Thoracic aorta (tissue), 2 donors: ENCODE measurements at regions not wholly inside any gene's neighbourhood (a gene's known extent, or its start where the extent isn't known, plus 50 kb on each side); places are given as distances from the start of the nearest gene placed in this dataset.

ENCODE experiments used
- ATAC-seq: fragments of 150-250 bp; one replicate; pipeline ENCODE4 v1.8.0; 2017; ENCODE audit warnings: low read depth; ENCODE audit not compliant: insufficient number of reproducible peaks, low FRiP score
- DNase-seq: peaks from one replicate; pipeline ENCODE4 v3.0.0-alpha.2; 2020; ENCODE audit warnings: low spot score
- H3K27ac ChIP-seq, 2 donors: fragments of 200-600 bp; sonication (generic); 1 replicate in 1 of 2; 2 replicates in 1 of 2; pipeline ENCODE4 v1.5.1; 2016; ENCODE audit warnings: mild to moderate bottlenecking in 2 of 2, moderate library complexity in 2 of 2
- H3K27me3 ChIP-seq: fragments of 200-600 bp; sonication (generic); replicated peaks from 2 replicates; pipeline ENCODE4 v1.6.0; 2016; ENCODE audit warnings: mild to moderate bottlenecking; ENCODE audit not compliant: insufficient read depth
- H3K36me3 ChIP-seq: fragments of 200-600 bp; sonication (generic); one replicate; pipeline ENCODE4 v1.5.1; 2016
- H3K4me1 ChIP-seq, 2 donors: fragments of 200-600 bp; sonication (generic); 1 replicate in 1 of 2; 2 replicates in 1 of 2; pipeline versions ENCODE4 v1.5.1 to v1.6.0; 2016; ENCODE audit warnings: low read depth in 2 of 2, mild to moderate bottlenecking in 1 of 2; ENCODE audit not compliant: control insufficient read depth in 1 of 2
- H3K4me3 ChIP-seq: fragments of 200-600 bp; sonication (generic); 2 replicates; pipeline ENCODE4 v1.5.1; 2016; ENCODE audit warnings: mild to moderate bottlenecking
- H3K9me3 ChIP-seq: fragments of 200-600 bp; sonication (generic); 2 replicates; pipeline ENCODE4 v1.5.1; 2016
- TF ChIP-seq, protein P1 (sequence below): fragments of 200-600 bp; sonication (generic); IDR thresholded peaks from one replicate; pipeline ENCODE4 v1.5.1; 2019; ENCODE audit warnings: antibody characterized with exemption

DNA sequence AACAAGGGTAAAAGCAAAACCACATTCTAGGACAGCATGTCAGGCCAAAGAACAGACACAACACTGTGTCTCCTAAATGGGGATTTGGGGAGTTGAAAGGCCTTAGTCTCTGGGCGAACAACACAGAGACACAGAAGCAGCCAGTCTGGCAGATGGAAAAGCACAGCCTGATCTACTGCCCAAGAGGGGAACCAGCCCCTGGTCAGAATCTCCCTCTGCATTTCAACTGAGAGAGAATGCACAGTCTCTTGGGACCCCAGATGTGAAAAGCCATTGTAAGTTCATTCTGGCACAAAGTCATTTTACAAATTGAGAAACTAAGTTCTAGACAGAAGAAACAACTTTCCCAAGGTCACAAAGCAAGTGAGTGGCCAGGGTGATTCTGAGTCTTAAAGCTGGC lies 331.7 kb downstream of the TNS1 start:
- no peaks in the 10 kb centered on the region for H3K36me3 ChIP-seq
- H3K9me3 ChIP-seq = no peaks in the 10 kb centered on the region
- no peak overlapping the region for H3K4me3 ChIP-seq
- peak overlapping the region in 1 of 2 donors; percentile 92 for H3K27ac ChIP-seq
- ATAC-seq (no peak), DNase-seq (no peak)
- no peaks in the 10 kb centered on the region for H3K27me3 ChIP-seq
- TF ChIP-seq, protein P1, sequence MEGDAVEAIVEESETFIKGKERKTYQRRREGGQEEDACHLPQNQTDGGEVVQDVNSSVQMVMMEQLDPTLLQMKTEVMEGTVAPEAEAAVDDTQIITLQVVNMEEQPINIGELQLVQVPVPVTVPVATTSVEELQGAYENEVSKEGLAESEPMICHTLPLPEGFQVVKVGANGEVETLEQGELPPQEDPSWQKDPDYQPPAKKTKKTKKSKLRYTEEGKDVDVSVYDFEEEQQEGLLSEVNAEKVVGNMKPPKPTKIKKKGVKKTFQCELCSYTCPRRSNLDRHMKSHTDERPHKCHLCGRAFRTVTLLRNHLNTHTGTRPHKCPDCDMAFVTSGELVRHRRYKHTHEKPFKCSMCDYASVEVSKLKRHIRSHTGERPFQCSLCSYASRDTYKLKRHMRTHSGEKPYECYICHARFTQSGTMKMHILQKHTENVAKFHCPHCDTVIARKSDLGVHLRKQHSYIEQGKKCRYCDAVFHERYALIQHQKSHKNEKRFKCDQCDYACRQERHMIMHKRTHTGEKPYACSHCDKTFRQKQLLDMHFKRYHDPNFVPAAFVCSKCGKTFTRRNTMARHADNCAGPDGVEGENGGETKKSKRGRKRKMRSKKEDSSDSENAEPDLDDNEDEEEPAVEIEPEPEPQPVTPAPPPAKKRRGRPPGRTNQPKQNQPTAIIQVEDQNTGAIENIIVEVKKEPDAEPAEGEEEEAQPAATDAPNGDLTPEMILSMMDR = no peak
- peaks cover 30 to 71% of the 10 kb centered on the region in 2 donors for H3K4me1 ChIP-seq

DNA sequence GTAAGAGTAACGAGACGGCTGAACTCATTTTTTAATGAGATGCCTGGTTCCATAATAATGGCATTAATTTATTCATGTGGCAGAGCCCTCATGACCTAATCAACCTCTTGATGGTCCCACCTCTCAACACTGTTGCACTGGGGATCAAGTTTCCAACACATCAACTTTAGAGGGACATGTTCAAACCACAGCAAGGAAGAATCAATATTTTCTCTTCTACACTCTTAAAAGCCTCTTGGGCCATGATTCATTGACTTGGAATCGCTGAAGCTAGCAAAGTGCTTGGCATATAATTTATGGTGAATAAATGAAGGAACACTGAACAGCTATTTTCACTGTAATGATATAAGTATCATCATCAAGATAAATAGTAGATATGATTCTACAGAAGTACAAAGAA lies 333.0 kb downstream of the TNS1 start:
- DNase-seq = no peak
- Histone ChIP-seq H3K36me3 (no peaks in the 10 kb centered on the region), H3K9me3 (no peaks in the 10 kb centered on the region), H3K4me3 (no peak overlapping the region), H3K4me1 (peaks cover 40 to 84% of the 10 kb centered on the region in 2 donors), H3K27me3 (no peaks in the 10 kb centered on the region), H3K27ac (peak overlapping the region in 1 of 2 donors; percentile 92)
- TF ChIP-seq, protein P1 = no peak
- no peak for ATAC-seq

DNA sequence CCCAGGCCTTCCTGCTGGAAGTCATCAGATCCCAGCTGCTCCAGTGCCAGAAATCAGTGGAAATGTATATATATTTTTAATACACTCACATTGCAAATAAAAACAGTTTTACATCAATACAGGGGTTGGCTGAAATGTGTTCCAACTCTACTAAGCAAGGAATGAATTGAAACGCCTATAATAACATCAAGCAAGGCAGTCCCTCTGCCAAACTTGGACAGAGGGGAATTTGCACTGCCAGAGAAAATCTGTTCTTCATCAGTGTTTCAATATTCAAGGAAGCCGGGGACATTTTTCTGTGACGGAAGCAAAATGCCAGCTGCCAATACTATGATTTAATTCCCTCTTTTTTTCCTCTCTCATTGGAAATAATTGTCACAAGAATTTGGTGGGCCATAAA lies 335.3 kb downstream of the TNS1 start:
- H3K27ac ChIP-seq = peak overlapping the region; percentile 72 to 92
- H3K4me1 ChIP-seq = peaks cover 46 to 90% of the 10 kb centered on the region in 2 donors
- no peaks in the 10 kb centered on the region for H3K36me3 ChIP-seq
- TF ChIP-seq, protein P1 = no peak
- ATAC-seq = peak; percentile 40
- H3K9me3 ChIP-seq = no peaks in the 10 kb centered on the region
- H3K4me3 ChIP-seq = no peak overlapping the region
- no peak for DNase-seq
- no peaks in the 10 kb centered on the region for H3K27me3 ChIP-seq

DNA sequence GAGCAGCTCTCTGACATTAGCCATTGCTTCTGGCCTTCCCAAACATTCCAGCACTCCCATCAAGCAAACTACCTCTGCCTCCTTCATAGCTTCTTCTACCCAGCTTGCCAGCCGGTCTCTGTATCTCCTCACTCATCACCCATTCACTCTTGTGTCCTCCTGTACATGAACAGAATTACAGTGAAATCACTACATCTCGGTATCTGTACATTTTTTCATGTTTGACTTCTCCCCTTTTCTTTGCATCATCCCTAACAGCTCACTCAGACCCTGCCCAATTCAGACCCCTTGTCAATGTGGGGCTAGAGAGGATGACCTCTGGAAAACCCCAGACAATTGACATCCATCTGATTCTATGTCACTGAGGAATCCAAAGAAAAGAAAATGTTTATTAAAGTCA lies 335.8 kb downstream of the TNS1 start:
- Histone ChIP-seq H3K27ac (peak overlapping the region; percentile 53 to 92), H3K36me3 (no peaks in the 10 kb centered on the region), H3K27me3 (no peaks in the 10 kb centered on the region), H3K4me3 (no peak overlapping the region), H3K9me3 (no peaks in the 10 kb centered on the region), H3K4me1 (peaks cover 48 to 90% of the 10 kb centered on the region in 2 donors)
- no peak for DNase-seq
- TF ChIP-seq, protein P1 = no peak
- ATAC-seq = no peak

DNA sequence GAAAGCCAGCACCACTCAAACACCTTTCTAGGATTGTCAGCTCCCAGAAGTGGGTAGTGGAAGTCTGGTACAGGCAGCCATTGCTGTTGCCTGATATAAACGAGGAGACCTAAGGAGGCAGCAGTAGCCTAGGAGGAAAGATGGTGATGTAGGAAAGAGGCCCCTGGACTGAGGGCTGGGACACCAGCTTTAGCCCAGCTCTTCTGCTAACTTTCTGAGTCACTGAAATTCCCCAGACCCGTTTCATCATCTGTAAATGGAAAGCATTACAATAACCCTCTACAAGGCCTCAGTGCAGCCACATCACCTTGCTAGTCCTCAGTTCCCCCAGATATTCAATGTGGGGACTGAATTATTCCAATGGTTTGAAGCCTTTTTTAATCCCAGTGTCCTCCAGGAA lies 336.5 kb downstream of the TNS1 start:
- H3K4me1 ChIP-seq = peaks cover 54 to 92% of the 10 kb centered on the region in 2 donors
- no peak for ATAC-seq
- peak overlapping the region; percentile 53 to 92 for H3K27ac ChIP-seq
- no peak for DNase-seq
- TF ChIP-seq, protein P1 = no peak
- H3K27me3 ChIP-seq = no peaks in the 10 kb centered on the region
- H3K4me3 ChIP-seq = no peak overlapping the region
- no peaks in the 10 kb centered on the region for H3K9me3 ChIP-seq
- no peaks in the 10 kb centered on the region for H3K36me3 ChIP-seq
